ENCODE measurements at regions not wholly inside any gene's neighbourhood (a gene's known extent, or its start where the extent isn't known, plus 50 kb on each side); places are given as distances from the start of the nearest gene placed in this dataset.

- no peak for TF ChIP-seq CTCF (IDR thresholded peaks at IDR 0.05; ENCODE audit: low read depth, low read length)
- DNase-seq (ENCODE audit: extremely low read depth, low read depth) = no peak
These were observed 485.6 kb downstream of the INHBA start for GRCh38 chr7:41217306-41217705.

- DNase-seq (ENCODE audit: extremely low read depth, low read depth) = no peak
- TF ChIP-seq CTCF (IDR thresholded peaks at IDR 0.05; ENCODE audit: low read depth, low read length) = no peak
These were observed 495.7 kb downstream of the INHBA start for GRCh38 chr7:41207141-41207540.

- no peak for DNase-seq (ENCODE audit: extremely low read depth, low read depth)
- TF ChIP-seq CTCF (IDR thresholded peaks at IDR 0.05; ENCODE audit: low read depth, low read length) = no peak
These were observed 496.6 kb downstream of the INHBA start for GRCh38 chr7:41206267-41206666.

GRCh38 chr7:41205600-41205999 is 497.3 kb downstream of the INHBA start:
- no peak for TF ChIP-seq CTCF (IDR thresholded peaks at IDR 0.05; ENCODE audit: low read depth, low read length)
- DNase-seq (ENCODE audit: extremely low read depth, low read depth) = no peak

GRCh38 chr7:41203542-41203941 is 499.3 kb downstream of the INHBA start:
- no peak for TF ChIP-seq CTCF (IDR thresholded peaks at IDR 0.05; ENCODE audit: low read depth, low read length)
- DNase-seq (ENCODE audit: extremely low read depth, low read depth) = no peak

GRCh38 chr7:41201021-41201420 is 501.9 kb downstream of the INHBA start:
- no peak for TF ChIP-seq CTCF (IDR thresholded peaks at IDR 0.05; ENCODE audit: low read depth, low read length)
- no peak for DNase-seq (ENCODE audit: extremely low read depth, low read depth)

GRCh38 chr7:41199136-41199535 is 503.8 kb downstream of the INHBA start:
- TF ChIP-seq CTCF (IDR thresholded peaks at IDR 0.05; ENCODE audit: low read depth, low read length) = no peak
- DNase-seq (ENCODE audit: extremely low read depth, low read depth) = no peak
